ENCODE measurements at regions not wholly inside any gene's neighbourhood (a gene's known extent, or its start where the extent isn't known, plus 50 kb on each side); places are given as distances from the start of the nearest gene placed in this dataset.

DNA sequence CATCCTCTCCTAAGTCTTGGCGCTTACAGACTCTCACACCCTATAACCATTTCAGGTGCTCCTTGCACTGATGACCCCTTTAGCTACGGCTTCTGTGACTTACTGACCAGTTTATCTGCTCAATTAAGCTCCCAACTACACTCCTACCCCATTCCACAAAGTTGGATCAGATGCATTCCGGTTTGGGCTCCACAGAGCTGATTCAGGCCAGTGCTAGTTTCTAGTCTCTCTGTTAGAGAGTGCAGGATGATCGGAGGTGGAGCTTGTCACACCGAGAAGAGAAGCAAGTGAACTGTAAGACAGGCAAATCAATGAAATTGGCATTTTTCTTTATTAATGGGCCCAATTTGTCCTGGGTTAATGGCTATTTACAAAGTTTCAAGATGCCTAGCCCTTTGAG is 436.8 kb upstream of the CADM1 start:
- no peak for DNase-seq (ENCODE audit: low spot score)

DNA sequence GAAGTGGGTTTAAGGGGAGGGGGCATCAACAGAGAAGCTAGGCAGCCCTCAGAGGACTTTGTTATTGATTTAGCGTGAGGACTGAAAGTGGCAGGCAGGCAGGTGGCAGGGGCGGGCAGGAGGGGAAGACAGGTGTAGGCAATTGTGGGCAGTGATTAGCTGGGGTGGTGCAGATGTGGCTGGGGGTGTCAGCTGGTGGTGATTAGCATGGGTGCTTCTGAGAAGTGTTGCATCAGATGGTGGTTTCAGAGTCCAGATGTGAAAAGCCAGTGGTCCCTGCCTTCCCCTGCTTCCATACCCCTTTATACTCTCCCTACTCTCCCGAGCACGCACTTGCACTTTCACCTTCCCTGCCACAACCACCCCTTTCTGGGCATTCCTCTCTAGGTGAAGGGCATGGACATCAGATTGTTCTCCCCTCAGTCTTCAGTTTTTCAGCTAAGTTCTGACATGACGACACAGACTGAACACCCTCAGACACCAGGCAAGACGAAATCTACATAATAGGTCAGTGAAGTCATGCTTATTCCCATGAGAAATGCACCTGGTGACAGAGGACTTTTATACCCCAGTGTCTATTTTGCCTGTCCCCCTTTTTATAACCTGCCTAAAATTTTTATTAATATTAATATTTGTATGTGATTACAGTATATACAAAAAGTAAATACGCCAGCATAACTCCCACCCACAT is 435.7 kb upstream of the CADM1 start:
- no peak for DNase-seq (ENCODE audit: low spot score)

DNA sequence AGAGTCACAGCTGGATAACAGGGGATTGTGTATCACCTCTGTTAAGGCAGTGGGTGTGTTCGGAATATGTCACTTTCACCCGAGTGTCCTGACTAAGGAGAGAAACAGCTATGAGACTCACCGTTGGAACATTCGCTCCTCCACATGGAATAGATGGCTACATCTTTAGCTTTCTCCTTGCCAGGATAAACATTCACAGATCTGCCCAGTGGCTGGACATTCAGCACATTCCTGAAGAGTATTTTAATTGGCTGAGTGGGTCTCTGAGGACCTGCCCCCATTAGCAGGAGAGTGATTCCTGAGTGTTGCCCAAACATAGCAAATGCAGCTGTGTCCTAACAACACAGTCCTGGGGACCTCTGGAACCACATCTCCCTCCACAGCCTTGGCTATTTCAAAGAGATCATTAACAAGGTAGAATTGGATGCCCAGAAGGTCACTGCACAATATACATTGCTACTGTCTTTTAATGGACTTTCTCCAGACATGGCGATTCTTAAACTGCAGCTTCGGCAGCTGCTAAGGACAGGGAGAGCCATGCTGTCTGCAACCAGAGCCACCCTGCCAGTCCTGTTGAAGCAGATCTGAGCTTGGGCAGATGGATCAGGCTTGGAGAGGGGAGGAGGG is 435.0 kb upstream of the CADM1 start:
- peak; percentile 18 for DNase-seq (ENCODE audit: low spot score)

DNA sequence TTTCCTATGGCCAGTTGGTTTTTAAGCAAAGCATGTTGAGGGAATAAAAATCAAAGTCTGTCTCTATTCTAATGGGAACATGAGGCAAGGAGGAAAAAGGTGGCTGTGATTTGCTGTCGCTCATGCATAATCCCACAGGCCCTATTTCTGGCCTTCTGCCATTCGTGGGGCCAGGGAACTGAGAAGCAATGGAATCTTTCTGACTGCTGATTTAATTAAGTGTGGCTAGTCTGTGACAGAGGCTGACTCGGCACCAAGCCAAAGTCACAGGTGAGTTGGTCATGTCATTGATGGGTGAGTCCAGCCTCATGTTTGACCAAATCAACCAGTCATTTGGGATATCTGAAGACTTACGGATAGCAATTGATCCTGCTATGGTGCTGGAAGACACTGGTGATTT is 429.3 kb upstream of the CADM1 start:
- DNase-seq (ENCODE audit: low spot score) = no peak

DNA sequence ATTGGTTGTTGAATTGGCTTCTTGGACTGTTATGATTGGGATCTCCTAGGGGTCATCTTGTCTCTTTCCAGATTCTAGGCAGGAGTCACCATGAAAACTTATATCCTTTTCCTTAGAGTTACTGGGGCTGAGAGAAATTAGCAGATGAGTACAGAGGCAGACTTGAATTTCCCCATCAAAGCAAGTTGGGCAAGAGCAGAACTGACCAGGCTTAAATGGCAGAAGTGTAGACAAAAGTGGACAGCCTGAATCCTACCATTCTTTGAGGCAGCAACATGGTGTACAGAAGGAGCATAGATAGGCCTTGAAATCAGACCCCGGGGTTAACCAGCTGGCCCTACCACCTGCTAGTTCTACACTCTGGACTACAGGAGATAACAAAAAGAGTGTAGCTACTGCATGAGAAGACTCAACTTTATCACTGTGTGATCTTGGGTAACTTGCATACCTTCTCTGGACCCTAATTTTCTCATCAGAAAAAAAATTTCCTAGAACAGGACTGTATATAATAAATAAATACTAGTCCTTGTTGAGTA is 427.4 kb upstream of the CADM1 start:
- no peak for DNase-seq (ENCODE audit: low spot score)

DNA sequence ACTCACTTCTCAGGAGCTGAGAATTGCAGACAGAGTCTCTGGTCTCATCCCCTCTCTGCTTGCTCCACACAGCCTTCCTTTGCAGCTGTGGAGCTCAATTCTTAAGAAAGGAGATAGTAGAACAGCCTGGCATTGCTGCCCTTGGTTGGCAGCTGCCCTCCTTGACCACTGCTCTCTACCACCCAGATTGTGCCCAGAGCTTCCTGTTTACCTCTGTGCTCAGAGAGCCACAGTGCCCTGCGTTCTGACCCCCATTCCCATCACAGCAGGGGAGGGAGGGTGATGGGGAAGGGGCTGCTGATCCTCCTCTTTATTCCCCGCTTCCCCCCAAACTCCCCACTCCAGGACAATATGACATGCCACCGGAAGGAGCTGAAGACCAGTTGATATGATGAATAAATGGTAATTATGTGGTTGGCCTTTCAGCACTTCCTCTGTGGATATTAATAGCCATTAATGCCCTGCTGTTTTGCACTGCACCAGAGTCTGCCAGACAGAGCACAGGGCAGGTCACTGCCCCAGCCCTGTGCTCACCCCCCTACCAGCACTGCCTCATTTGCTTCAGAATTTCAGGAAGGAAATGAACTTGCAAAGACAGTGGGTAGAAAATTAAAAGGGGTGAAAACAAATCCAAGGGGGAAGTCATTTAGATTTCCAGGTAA is 426.8 kb upstream of the CADM1 start:
- DNase-seq (ENCODE audit: low spot score) = no peak

DNA sequence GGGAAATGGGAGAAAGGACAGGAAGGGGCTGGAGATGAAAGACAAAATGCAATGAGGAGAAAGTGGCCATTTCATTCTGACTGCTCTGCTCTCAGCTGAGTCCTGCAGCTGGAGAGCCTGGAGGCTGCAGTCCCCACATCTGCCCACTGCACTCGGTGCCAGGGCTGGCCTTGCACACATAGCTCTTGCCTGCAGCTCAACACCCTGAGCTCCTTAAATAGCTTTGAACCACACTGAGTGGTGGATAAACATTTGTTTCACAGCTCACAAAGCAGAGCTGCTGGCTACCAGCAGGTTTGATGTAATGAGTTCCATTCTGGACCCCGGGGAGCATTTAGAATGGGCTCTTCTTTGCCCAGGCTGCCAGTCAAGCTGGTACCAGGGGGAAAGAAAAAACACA is 426.1 kb upstream of the CADM1 start:
- no peak for DNase-seq (ENCODE audit: low spot score)

DNA sequence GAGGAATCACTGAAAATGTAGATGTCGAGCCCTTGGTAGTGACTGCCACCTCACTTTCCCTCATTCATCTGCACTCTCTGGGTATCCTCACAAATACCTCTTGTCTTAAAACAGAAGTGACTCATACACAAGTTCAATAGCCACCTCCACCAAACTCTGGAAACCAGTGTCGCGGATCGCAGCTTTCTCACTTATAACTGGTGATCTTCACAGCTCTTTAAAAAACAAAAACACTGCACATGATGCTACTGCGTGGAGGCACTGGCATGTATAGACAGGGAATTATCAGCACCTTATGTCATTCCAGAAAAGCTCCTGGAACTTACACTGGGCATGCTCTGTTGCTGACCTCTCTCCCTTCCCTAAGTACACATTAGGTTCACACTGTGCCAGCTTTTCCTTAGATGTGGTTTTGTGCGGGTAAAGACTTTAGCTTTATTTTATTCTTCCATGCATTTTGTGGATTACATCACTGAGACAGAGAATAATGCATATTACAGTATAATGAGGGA is 425.5 kb upstream of the CADM1 start:
- DNase-seq (ENCODE audit: low spot score) = no peak

DNA sequence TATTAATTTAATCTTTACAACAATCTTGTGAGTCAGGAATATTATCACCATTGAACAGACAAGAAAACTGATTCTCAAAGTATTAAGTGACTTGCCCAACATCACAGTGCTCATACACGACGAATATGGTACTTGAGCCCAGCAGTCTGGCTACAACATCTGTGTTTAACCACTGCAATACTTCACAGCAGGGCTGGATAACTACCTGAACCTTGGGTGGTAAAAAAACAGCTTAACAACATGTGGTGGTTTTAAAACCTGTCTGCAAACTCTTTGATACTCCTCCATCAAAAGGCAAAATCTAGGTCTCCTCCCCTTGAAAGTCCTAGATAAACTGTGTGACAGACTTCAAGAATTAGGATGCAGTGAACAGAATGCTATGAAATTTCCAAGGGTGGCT is 424.6 kb upstream of the CADM1 start:
- DNase-seq (ENCODE audit: low spot score) = no peak

DNA sequence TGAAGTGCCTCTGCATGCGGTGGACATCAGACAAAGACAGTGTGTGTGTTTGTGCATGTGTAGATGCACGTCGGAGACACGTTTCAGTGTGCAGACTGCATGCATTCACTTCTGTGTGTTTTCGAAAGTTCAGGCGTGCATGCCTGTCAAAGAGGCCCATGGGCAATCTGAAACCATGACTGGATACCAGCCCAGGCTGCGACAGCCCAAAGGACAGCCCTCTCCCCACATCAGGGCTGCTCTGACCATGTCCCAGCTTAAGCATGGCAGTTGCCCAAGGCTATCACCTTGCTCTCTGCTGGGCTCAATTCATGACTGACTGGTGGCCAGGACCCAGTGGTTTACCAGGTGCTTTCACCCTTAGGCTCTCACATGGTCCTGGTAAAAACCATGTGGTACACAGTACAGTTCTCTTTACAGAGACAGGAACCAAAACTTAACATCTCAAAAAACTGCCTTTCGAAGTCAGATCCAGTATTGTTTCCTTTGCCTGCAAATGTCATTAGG is 423.7 kb upstream of the CADM1 start:
- no peak for DNase-seq (ENCODE audit: low spot score)

DNA sequence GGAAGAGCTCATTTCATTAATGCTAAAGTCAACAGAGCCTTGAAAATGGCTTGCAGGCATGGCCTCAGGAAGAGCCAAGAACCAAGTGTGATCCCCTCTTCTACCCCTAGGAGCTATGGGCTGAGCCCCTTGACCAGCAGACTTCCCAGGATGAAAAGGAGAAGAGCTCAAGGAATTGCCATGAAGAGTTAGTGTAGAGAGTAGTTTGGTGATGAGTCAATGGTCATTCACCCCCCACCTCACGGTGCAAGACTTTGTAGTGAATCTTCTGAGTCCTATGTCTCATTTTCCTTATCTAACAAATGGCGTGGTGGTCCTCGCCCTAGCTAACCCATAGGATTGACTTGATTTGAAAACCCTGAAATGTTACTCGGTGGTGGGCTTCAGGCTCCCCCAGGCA is 422.4 kb upstream of the CADM1 start:
- no peak for DNase-seq (ENCODE audit: low spot score)

DNA sequence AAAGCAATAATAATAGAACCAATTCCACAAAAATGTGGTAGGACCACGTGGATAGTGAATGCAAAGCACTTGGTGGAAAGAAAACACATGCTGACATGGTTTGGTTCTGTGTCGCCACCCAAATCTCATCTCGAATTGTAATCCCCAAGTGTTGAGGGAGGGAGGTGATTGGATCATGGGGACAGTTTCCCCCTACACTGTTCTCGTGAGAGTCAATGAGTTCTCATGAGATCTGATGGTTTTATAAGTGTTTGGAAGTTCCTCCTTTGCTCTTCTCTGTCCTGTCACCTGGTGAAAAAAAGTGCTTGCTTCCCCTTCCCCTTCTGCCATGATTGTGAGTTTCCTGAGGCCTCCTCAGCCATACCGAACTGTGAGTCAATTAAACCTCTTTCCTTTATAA is 421.9 kb upstream of the CADM1 start:
- no peak for DNase-seq (ENCODE audit: low spot score)

DNA sequence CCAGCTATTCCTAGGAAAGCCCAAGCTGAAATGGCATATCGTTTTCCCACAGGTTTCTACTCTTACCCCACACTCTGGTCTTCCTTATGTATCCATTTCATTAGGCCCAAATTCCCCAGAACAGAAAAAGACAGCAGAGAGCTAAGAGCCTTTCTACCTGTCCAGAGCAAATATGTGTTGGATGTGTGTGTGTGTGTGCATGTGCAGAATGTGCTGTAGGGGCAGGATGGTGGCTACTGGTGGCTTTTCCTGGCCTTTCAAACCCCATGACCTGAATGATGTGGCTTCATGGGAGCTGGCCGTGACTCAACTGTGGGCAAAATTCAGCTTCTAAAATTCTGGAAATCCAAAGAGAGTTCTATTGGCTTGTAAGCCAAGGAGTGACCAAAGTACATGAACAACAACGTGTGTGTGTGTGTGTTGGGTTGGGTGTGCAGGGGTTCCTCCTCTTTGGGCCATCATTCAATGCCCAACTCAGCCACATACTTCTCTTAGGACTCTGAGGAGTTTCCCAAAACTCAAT is 421.4 kb upstream of the CADM1 start:
- no peak for DNase-seq (ENCODE audit: low spot score)

DNA sequence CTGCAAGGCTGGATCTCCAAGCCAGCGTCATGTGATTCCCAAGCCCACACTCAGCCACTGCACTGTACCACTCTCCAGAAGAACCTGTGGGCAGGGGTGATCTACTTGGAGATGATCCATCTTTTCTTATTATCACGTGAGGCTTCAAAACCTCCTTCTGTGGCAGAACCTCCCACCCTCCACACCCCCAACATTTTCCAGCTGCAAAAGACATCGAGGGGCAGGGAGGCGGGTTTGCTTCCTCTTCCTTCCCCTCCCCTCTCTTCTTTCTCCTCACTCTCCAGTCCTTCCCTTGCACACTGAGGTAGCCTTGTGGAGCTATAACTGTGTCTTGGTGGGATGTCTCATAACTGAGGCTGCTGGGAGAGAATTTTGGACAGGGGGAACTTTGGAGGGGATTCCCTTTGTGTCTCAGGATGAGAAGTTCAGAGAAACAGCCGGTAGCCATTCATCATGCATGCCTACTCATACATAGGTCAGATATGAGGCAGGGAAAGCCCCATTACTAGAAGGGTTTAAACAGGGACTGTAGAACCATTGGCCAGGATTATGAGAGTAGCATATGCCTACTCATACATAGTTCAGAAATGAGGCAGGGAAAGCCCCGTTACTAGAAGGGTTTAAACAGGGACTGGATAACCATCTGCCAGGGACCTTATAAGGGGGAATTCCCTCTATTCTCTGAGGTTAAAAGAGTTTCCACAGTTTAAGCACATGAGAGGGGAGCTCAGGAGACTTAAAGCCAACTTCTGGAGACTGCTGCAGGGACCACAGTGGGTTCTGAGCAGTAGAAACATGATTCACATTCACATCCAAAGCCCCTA is 420.7 kb upstream of the CADM1 start:
- DNase-seq (ENCODE audit: low spot score) = no peak

DNA sequence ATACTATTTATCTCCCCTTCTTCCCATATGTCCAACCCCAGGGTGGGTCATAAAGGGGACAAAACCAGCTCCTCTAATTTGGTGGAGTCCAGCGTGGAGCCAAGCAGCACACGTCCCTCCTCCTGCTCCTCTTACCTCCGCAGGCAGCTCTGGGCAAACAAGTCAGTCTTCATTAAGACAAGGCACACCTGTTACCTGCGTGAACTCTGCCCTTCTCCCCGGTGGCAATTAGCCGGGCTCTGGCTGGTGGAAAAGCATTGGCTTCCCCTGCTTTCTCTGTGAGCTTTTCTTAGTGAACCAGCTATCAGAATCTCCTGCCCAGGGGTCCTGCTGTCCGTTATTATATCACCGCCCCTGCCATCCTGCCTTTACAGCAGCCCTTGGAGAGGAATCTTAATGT is 418.7 kb upstream of the CADM1 start:
- DNase-seq (ENCODE audit: low spot score) = no peak

DNA sequence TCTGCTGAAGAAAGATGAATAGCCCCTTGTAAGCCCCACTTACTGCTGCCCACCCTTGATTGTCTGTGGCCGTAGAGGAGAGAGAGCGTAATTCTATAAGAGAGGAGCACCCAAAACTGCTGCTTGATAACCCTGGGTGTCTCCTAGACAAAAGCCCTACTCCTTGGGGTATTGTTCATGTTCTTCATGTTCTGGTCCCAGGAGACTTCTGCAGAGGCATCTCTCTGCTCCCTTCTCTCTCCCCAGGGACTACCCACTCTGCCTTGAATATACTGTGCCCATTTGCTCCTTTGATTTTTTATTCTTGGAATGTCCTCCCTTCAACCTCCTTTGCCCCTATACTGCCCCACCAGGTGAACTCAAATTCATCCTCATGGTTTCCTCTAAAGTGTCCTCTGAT is 417.8 kb upstream of the CADM1 start:
- DNase-seq (ENCODE audit: low spot score) = no peak

DNA sequence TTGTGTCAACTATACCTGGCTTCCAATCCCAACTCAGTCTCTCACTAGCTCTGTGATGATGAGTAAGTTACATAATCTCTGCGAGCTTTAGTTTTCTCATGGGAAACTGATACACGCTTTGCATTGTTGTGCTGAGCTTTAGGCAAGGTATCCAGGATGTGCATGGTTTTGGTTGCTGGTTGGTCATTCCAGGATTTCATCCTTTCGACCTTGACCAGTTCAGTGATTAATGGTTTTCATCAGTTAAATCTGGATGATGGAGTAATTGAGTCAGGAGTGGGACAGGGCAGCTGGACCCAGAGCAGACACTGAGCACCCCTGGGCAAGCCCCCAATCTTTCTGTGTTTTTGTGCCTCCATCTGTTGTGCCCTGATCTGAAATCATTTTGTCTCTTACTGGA is 417.3 kb upstream of the CADM1 start:
- no peak for DNase-seq (ENCODE audit: low spot score)

DNA sequence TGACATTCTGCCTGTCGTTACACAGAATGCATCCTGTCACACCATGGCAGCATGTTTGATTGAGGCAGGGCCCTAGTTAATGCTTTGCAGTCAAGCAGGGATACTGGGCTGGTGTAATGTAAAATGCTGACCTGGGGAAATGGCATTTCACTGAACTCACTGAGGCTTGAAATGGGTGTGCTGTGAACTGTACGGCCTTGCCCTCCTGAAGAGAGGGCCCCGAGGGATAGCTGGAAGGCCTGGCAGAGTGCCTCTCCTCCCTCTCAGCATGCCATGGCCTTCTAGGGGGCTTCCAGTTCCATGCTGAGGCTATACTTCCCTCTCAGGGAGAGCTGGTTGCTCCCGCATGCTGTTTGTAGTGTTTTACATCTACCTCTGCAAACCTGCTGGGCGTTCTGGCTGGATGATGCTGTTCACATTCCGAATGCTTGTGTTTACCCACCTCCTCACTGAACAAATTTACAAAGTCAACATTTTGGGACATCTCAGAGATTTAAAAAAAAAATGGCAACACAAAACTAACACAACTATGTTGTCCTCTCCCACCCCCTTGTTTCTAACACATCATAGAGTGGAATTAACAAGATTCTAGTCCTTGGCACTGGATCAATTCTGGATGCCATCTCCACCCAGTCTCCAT is 416.7 kb upstream of the CADM1 start:
- DNase-seq (ENCODE audit: low spot score) = no peak

DNA sequence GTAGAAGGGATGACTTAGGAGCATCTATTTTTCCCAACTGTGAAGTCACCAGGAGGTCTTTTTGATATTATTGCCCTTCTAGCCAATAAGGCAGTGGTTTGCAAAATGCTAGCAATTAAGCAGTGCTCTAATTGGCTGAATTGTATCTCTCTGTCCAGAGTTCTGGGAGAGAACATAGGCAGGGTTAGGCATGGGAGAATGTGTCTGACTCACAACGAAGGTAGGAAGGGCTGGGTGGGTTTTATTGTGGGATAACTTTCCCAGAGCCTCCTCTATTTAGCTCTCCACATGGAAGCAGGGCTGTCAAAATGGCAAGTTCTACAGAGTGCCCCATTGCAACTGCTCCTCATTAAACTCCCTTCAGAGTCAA is 415.9 kb upstream of the CADM1 start:
- no peak for DNase-seq (ENCODE audit: low spot score)

DNA sequence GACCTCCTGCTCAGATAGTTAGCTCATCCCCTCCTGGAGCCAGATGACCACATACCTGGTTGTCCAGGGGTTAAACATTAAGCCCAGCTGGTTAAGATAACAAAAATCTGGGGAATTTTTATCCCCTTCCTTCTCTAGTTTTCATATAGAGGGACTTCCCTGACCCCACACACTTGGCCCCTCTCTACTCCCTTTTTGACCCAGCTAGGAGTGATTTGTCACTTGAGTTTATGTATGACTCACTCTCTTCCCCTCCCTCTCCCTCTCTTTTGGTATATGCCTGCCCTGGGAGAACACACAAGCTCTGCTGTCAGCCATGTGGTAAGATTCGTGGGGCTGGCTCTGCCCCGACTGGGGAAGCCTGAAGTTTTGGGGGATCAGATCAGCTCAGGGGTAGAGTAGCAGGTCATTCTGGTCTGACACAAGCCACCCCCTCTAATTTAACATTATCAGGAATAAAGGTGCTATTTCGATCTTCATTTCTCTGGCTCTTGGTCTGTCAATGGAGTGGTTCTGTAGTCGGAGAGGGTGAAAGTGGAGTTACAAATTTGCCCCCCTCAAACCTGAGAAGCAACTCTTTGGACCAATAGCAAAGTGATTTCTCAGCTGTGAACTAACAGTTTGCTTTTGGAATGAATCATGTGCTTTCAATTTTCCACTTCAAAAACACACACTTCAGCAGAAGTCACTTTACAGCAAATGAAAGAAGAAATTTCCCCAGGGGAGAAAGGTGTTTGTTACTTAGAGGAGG is 415.3 kb upstream of the CADM1 start:
- no peak for DNase-seq (ENCODE audit: low spot score)
